GM10266 (cell line): ENCODE measurements at regions not wholly inside any gene's neighbourhood (a gene's known extent, or its start where the extent isn't known, plus 50 kb on each side); places are given as distances from the start of the nearest gene placed in this dataset.

ENCODE experiments used
- DNase-seq: peaks from one replicate; pipeline ENCODE4 v3.0.0; 2012; ENCODE audit errors: extremely low spot score
- CTCF ChIP-seq: IDR thresholded peaks from 2 replicates; pipeline ENCODE4 v1.5.1; 2012; ENCODE audit warnings: mild to moderate bottlenecking, low read depth; ENCODE audit not compliant: control insufficient read depth, insufficient read depth; ENCODE audit errors: missing control alignments

- DNase-seq, result no peak
- no peak for TF ChIP-seq CTCF
Measured at GRCh38 chr11:46223252-46223513, 54.3 kb upstream of the CREB3L1 start.

DNA sequence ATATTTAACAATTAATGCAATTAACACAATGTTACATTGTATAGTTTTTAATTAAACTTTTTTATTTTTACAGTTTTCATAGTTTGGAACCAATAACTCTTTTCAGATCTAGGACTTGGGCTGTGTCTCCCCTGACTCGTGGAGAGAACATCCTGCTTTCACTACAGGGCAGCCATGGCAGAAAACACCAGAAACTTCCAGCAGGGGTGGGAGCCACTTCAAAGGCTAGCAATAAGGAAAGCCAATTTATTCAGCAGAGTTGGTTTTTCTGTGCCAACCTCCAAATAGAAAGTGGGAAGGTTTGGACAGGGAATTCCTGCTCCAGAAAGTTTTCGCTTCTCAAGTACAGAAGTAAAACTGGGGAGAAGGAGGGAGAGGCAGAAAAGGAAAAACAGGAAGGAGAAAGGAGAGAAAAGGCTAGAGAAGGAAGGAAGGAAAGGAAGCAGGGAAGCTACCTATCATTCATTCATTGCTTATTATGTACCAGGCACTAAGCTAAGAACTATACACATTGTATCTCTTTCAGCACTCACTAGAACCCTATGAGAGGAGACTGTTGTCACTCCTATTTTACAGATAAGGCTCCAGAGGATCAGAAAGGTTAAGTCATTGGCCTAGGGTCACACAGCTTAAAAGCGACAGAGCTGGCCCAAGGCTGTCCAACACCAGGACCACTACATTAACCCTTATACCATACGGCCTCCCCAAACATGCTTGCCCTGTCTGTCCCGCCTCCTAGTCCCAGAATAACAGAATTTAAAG lies 54.8 kb upstream of the CREB3L1 start:
- no peak for DNase-seq
- TF ChIP-seq CTCF, result no peak

DNA sequence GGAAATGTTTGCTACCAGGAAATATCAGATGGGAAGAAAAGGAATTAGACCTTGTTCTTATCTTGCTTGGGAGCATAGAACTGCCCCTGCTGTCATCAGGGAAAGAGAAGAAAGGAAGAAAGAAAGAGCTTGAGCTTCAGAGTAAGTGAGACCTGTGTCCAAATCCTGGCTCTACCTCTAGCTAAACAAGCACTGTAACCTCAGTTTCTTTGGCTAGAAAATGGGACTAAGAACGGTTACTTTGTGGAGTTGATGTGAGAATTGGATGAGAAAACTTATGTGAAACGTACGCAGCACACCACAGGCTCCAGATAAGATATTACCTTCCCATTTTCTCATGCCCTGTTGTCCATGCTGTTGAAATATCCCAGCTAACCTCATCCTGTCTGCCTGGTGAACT lies 57.1 kb upstream of the CREB3L1 start:
- TF ChIP-seq CTCF, result no peak
- DNase-seq, result no peak

DNA sequence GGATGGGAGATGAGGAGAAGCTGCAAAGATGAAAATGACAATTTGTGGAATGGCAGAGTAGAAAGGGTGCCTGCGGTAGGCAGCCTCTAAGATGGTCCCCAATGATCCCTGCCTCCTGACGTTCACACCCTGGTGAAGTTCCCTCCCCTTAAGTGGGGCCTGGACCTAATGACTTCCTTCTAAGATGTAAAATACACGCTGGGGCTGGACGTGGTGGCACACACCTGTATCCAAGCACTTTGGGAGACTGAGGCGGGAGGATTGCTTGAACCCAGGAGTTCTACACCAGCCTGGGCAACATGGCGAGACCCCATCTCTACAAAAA lies 60.7 kb upstream of the CREB3L1 start:
- no peak for TF ChIP-seq CTCF
- DNase-seq, result no peak

GRCh38 chr11:46216019-46216764 lies 61.3 kb upstream of the CREB3L1 start:
- no peak for TF ChIP-seq CTCF
- peak; percentile 34 for DNase-seq

- TF ChIP-seq CTCF, result no peak
- DNase-seq, result no peak
Measured at GRCh38 chr11:46215208-46215931, 62.1 kb upstream of the CREB3L1 start.

- no peak for TF ChIP-seq CTCF
- no peak for DNase-seq
Measured at GRCh38 chr11:46212720-46213119, 64.7 kb upstream of the CREB3L1 start.
